GM21381 (cell line): ENCODE measurements at regions not wholly inside any gene's neighbourhood (a gene's known extent, or its start where the extent isn't known, plus 50 kb on each side); places are given as distances from the start of the nearest gene placed in this dataset.
"Not testable (repeated sequence)": the region's sequence is repeated elsewhere in the genome, so short reads cannot be mapped to it uniquely, and the experiment has no call there.

Experiments
- ATAC-seq: cut with Tn5 transposase; IDR thresholded peaks from one replicate; pipeline ENCODE4 v1.9.1; 2021; ENCODE audit warnings: mild to moderate bottlenecking, moderate library complexity; ENCODE audit not compliant: unreplicated experiment

DNA sequence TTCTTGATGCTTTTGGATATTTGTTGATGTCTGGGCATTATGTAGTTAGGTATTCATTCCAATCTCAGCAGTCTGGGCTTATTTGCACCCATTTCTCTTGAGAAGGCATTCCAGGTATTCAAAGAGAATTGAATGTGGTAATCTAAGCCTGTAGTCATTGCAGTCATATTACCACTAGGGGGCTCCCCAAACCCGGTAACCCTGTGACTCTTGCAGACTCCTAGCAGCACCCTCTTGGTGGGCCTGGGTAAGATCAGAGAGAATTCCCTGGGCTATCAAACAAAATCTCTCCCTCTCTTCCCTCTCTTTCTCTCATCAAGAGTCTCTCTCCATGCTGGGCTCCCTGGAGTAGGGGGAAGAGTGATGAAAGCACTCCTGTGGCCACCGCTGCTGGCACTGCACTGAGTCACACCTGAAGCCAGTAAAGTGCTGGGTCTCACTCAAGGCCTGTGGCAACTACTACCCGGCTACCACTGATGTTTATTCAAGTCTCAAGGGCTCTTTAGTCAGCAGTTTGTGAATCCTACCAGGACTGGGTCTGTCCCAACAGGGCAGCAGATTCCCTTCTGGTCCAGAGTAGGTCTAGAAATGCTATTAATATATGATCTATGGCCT is 187.7 kb upstream of the NUDT10 start:
- ATAC-seq, result no peak

DNA sequence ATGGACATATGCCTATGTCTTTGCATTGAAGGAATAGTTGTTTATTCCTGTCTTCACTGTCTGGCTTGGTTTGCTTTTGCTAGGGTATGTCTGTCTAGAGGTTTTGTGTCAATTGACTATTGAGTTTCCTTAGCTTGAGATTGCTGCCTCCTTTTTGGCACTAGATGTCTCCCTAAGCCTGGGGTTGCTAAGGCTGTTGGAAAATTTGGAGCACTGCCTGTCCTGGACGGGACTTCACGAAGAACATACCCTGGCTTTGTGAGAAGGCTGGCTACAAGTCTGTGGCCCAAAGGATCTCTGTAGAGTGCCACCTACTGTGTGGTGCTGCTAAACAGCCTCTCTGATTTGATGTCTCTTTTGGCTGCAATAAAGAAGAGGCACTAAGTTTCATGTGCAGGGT is 183.8 kb upstream of the NUDT10 start:
- ATAC-seq, result no peak

DNA sequence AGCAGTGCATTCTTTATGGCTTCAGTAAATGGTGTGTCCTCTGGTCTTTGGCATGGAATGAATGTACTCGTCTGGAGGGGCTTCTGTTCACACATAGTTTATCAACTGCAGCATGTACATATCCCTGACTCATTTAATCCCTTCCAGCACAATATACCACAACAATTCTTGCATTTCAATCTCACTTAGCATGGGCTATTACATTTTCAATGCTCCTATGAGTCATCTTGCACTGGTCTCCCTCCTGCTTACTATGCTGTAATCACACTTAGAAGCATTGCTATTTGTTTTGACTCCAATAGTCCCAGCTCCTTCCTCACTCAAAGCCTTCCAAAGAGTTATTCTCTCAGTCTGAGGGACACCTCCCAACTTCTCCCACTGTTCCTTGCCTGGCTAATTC is 180.9 kb upstream of the NUDT10 start:
- ATAC-seq, result no peak

DNA sequence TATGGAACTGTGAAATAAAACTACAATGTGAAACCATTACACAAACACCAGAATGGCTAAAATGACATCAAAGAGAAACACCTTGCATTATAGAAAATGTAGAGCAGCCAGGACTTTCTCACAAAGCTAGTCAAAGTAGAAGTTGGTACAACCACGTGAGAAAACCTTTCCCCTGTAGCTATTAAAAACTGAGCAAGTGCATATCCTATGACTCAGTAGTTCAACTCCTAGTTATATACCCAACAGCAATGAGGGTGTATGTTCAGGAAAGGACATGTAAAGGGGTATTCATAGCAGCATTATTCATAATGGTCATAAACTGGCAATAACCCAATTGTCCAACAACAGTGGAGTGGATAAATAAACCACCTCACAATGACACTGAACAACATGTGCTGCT is 177.5 kb upstream of the NUDT10 start:
- no peak for ATAC-seq

DNA sequence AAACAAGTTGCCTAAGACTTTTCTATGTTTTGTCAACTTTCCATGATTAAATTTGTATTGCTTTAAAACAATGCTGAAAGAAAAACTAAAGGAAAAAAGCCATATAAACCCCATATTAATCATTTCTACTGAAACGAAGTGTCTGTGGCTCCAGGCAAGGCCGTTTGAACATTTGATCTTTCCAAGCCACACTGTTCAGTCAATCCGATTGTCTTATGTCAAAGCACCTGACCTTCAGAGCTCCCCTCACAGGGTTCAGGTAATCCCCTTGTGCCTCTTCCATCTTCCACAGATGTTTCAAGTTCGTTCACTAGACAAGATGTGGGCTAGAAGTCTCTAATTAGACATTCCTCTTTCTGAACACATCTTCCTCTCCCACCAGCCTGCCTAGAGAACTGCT is 177.1 kb upstream of the NUDT10 start:
- ATAC-seq, result no peak

DNA sequence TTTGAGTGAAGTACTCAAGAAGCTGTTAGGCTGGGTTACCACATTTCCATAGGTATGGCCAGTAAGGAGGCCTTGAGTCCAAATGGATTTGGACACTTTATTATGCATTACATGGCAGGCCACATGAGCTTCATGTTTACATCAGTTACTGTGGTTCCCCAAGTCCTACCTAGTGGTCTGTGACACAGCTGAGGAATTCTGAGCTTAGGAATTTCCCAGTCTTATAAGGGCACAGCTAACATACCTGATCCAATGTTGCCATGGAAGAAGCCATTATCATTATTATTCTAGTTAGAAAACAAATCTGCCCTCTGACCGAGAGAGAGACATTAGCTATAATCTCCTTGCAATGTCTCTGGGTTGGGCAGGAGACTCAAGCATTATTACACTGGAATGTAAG is 174.4 kb upstream of the NUDT10 start:
- ATAC-seq, result no peak

DNA sequence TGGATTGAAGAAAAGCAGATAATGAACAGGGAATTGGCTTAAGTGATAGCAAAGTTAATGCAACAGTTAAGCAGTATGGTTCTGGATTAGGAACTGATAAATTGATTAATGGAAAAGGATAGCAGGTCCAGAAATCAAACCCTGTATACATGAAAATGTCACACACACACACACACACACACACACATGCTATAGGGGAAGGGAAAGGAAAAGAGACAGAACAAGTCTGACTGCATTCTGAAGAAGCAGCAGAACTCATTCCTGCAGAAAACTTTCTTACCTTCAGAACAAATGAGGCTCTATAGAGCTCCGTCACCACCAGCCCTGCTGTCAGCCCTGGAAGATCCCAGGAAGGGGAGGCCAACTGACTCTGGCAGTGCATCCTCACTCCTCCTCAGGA is 173.2 kb upstream of the NUDT10 start:
- ATAC-seq, result not testable (repeated sequence)

DNA sequence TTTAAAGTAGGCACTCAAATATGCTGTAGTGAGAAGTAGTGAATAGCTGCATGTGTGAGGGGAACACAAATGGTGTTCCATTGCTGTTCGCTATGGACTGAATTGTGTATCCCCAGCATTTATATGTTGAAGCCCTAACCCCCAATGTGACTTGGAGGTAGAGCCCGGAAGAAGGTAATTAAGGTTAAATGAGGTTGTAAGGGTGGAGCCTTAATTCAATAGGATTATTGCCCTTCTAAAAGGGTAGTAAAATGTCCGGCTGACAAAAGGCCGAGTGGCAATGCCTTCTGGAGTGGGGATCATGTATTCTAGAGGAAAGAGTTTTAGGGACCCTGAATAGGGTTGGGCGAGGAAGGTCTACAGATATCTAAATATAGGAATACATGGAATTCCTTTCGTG is 168.9 kb upstream of the NUDT10 start:
- no peak for ATAC-seq

DNA sequence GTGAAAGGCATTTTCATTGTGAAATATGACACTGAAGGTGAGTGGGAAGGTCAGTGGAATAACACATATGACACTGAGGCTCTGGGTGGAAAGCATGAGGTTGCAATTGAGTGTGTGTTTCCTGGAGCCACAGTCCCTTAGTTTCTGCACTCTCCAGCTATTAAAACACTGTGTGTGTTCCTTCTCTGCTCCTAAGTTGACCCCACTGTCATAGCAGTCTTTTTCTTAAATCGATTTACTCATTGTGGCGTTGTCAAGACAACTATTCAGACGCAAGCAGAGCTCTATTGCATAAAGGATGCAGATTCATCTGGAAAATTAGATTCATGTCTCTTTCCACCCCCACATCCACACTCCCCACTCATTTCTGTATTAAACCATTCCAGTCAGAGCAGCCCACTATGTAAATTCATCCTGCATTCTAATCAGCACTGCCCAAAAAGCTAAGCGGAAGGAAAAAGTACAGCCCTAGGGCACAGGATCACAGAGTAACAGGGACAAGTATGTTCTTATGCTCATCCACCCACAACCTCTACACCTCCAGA is 154.2 kb upstream of the NUDT10 start:
- ATAC-seq, result not testable (repeated sequence)

DNA sequence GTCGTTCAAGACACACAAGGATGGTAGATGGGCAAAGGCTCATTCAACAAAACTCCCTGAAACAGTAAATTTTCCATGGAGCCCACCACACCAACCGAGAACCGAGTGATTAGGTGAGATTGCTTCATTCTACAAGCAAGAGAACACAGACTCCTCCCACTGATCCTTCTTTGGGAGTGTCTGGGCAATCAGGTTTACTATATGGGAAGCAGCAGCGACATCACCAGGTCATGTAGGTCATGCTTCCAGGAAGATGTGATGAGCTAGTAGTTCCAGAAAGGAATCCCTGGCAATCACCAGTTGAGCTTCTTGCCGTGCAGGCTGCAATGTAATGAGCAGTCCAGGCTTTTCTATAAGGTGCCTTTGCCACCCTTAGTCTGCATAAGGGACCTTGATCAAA is 152.8 kb upstream of the NUDT10 start:
- not testable (repeated sequence) for ATAC-seq

DNA sequence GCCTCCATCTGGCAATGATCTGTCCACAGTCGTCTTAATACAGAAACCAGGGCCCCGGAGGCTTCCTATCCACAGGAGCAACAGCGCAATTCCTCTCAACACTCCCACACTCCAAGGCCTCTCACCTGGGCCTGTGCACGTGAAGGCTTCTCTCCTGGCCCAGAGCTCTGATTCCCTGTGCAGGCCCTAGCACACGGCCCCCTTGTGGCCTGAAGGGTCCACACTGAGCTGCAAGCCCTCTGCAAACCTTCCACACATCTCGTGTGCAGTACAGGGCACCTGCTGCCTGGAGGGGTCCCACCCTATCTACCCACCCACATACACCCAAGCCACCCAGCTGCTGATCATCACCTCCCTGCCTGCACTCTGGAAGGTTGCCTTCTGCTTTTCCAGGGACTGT is 150.1 kb upstream of the NUDT10 start:
- no peak for ATAC-seq

DNA sequence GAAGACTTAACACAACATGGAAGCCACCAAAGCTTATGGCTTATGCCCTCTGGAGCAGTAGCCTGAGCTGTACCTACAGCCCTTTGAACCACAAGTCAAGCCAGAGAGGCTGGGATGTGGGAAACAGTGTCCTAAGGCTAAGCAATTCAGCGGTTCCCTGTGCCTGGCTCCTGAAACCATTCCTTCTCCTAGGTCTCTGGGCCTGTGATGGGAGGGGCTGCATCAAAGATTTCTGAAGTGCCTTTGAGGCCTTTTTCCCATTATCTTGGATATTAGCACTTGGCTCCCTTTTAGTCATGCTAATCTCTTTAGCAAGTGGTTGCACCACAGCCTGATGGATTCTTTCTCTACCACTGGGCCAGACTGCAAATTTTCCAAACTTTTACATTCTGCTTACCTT is 140.5 kb upstream of the NUDT10 start:
- ATAC-seq, result no peak

DNA sequence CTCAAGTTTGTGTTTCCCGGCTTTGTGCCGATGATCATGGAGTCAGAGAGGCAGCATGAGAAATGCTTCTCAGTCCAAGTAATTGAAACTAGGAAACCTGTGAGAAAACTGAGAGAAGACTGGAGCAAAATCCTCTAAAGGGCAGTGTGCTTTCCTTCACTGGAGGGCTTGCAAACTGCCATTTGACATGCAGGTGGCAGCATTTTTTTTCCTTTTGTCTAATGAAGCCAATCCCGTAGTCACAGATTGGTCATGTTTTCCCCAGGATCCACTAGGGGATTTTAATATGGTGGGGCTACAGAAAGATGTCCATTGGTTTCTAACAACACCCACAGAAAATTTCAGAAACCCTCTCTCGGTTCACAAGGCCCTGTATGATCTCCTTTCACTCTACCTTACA is 117.4 kb upstream of the NUDT10 start:
- no peak for ATAC-seq

DNA sequence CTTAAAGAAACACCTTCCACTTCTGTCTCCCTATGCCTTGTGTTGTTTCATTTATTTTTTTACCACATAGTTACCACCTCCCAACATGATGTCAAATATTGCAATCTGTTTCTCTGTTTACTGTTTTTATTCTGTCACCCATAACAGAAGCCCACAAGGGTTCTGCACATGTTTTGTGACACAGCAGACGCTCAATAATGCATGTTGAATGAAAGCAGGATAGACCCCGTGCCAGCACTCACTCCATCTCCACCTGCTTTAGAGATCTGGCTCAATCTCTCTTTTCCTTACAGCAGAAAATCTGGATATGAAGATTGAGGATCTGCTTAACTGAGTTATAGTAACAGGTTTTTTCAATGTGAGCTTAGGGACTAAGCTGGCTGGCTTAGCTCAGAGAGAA is 116.8 kb upstream of the NUDT10 start:
- ATAC-seq, result no peak

DNA sequence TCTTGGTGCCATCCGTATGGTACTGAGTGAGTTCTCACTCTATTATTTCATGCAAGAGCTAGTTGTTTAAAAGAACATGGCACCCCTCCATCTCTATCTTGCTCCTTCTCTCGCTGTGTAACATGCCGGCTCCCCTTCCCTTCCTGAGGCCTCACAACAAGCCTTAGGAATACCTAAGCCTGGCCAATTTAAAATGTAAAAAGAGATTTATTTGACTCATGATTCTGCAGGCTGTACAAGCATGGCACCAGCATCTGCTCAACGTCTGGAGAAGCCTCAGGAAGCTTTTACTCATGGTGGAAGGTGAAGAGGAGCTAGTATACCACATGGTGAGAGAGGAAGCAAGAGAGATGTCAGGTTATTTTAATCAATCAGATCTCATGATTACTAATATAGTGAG is 90.4 kb upstream of the NUDT10 start:
- no peak for ATAC-seq

DNA sequence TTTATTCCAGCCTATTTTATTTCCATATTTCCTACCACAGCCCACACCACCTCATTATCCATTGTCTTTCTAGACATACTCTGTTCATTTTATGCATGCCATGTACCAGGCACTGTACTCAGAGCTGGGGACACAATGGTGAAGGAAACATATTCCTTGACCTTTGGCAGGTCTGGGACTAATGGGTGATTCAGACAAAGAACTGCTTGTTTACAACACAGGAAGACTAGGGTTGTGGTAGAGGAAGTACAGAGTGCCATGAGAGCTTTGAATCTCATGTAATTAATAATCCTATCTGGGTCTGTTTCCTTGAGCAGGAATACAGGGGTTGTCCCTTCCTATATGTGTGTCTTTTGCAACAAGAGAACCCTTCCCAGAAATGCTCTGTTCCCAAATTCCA is 75.1 kb upstream of the NUDT10 start:
- no peak for ATAC-seq

DNA sequence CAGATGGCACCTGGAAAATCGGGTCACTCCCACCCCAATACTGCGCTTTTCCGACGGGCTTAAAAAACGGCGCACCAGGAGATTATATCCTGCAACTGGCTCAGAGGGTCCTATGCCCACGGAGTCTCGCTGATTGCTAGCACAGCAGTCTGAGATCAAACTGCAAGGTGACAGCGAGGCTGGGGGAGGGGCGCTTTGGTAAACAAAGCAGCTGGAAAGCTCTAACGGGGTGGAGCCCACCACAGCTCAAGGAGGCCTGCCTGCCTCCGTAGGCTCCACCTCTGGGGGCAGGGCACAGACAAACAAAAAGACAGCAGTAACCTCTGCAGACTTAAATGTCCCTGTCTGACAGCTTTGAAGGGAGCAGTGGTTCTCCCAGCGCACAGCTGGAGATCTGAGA is 70.4 kb upstream of the NUDT10 start:
- ATAC-seq, result not testable (repeated sequence)

DNA sequence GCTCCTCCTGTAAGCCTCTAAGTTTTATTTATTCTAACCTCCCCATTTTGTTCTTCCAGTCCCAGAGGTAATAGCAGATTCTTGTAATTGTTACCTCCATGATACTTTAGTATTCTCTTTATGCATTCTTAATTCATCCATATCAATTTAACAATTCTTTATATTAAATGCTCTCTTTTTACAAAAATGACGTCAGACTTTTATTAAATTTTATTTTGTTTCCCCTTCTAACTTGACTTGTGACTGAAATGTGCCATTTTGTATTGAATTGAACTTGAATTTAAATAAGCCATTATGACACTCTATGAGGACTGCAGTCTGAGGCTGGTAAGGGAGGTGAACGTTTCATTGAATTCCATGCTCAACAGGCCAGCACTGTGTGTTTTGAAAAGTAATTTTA is 60.0 kb upstream of the NUDT10 start:
- no peak for ATAC-seq

DNA sequence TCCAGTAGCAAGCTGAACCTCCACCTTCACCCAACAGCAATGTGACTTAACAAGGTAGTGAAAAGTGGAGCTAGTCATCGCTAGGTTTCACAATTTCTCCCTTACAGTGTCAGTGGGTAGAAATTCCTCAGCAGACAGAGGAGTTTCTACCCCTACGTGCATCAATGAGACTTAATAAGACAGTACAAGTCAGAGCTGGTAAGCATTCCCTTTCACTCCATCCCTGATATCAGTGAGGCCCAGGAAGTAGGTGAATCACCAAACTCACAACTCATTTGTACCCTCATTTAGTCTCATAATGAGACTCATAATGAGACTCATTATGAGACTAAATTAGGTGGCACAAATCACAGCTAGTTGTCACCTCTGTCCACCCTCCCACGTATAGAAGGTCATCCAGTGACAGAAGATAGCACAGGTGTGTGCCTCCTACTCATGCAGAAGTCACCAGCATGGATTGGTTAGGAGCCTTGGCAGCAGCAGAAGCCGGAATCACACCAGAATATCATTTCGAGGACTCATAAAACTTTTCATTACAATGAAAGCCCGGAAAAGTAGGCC is 50.8 kb upstream of the NUDT10 start:
- ATAC-seq, result no peak
